Panc1 (cell line): ENCODE measurements at regions not wholly inside any gene's neighbourhood (a gene's known extent, or its start where the extent isn't known, plus 50 kb on each side); places are given as distances from the start of the nearest gene placed in this dataset.

Source experiments
- ATAC-seq: fragments of 200-7000 bp; cut with Tn5 transposase; 2 replicates; pipeline ENCODE4 v1.9.1; 2020; ENCODE audit warnings: mild to moderate bottlenecking, moderate library complexity
- BruUV-seq: library from RNA; stranded (reverse); fragments of 400-500 nt; replicated peaks from 2 replicates; lab custom pipeline; 2021; lab: Mats Ljungman, UMichigan
- CTCF ChIA-PET: fragments of 300-600 bp; sonication (Branson Sonifier 250); formaldehyde crosslinking; loops from one replicate; lab custom pipeline; 2022; ENCODE audit warnings: antibody characterized with exemption; lab: Charles Lee
- POLR2A ChIA-PET: fragments of 300-600 bp; sonication (Branson Sonifier 250); formaldehyde crosslinking; loops from one replicate; lab custom pipeline; 2022; ENCODE audit warnings: antibody characterized with exemption; lab: Charles Lee
- DNase-seq: peaks from one replicate; pipeline ENCODE4 v3.0.0-alpha.2; 2010; ENCODE audit warnings: low read depth, low spot score
- H3K27ac ChIP-seq: 2 replicates; pipeline ENCODE4 v1.5.1; 2011; ENCODE audit warnings: mild to moderate bottlenecking, low read length, inconsistent platforms
- H3K27me3 ChIP-seq: fragments of 200-500 bp; sonication (Bioruptor generic); 2 replicates; pipeline ENCODE4 v1.6.0; 2014; ENCODE audit warnings: low read length, inconsistent platforms; ENCODE audit not compliant: control insufficient read depth, insufficient read depth
- H3K36me3 ChIP-seq: fragments of 200-500 bp; sonication (Bioruptor generic); 2 replicates; pipeline ENCODE4 v1.5.1; 2014; ENCODE audit warnings: inconsistent platforms, mild to moderate bottlenecking, low read length, moderate library complexity; ENCODE audit not compliant: control insufficient read depth, insufficient read depth
- H3K4me1 ChIP-seq: 2 replicates; pipeline ENCODE4 v1.5.1; 2011; ENCODE audit warnings: inconsistent platforms, mild to moderate bottlenecking, low read length, moderate library complexity; ENCODE audit not compliant: control insufficient read depth, insufficient read depth
- H3K4me3 ChIP-seq, 2 experiments: 2 replicates each; pipeline ENCODE4 v1.5.1; 2011 to 2012; ENCODE audit warnings: low read depth in 2 of 2, low read length in 2 of 2, mild to moderate bottlenecking in 2 of 2, inconsistent platforms in 1 of 2, moderate library complexity in 1 of 2
- H3K9me3 ChIP-seq: fragments of 200-500 bp; sonication (Bioruptor generic); 2 replicates; pipeline ENCODE4 v1.5.1; 2014; ENCODE audit warnings: low read depth, mild to moderate bottlenecking, inconsistent platforms, low read length, moderate library complexity; ENCODE audit not compliant: control insufficient read depth, insufficient read depth
- CTCF ChIP-seq: fragments of 450-650 bp; IDR thresholded peaks from 2 replicates; pipeline ENCODE4 v1.5.1; 2017; ENCODE audit warnings: mild to moderate bottlenecking
- POLR2AphosphoS5 ChIP-seq: IDR thresholded peaks from 2 replicates; pipeline ENCODE4 v1.6.1; 2012; ENCODE audit warnings: mild to moderate bottlenecking, low read depth, low read length, moderate library complexity
- SIN3A ChIP-seq: IDR thresholded peaks from 2 replicates; pipeline ENCODE4 v1.6.1; 2012; ENCODE audit warnings: low read depth, mild to moderate bottlenecking, low read length, moderate library complexity, borderline replicate concordance; ENCODE audit not compliant: insufficient read depth
- TCF7L2 ChIP-seq: IDR thresholded peaks from 2 replicates; pipeline ENCODE4 v1.6.1; 2011; ENCODE audit warnings: mild to moderate bottlenecking, low read depth, low read length, inconsistent platforms
- in situ Hi-C: cut with HindIII; loops from 2 replicates; pipeline ENCODE4 v1.10.0; 2016; ENCODE audit warnings: low sequenced_read_pairs, low pct_unique_long_range_greater_than_20kb
- intact Hi-C: fragments of 100-400 bp; cut with micrococcal nuclease; formaldehyde crosslinking; loops from one replicate; pipeline ENCODE4 v1.10.0; 2022; ENCODE audit not compliant: unreplicated experiment
- TF ChIP-seq, protein P1 (sequence below), 2 experiments: IDR thresholded peaks; 2 replicates each; pipeline ENCODE4 v1.6.1; 2011 to 2012; ENCODE audit warnings: low read depth in 2 of 2, control low read depth in 1 of 2, low read length in 1 of 2, mild to moderate bottlenecking in 1 of 2, moderate library complexity in 1 of 2; ENCODE audit not compliant: insufficient read depth in 1 of 2

DNA sequence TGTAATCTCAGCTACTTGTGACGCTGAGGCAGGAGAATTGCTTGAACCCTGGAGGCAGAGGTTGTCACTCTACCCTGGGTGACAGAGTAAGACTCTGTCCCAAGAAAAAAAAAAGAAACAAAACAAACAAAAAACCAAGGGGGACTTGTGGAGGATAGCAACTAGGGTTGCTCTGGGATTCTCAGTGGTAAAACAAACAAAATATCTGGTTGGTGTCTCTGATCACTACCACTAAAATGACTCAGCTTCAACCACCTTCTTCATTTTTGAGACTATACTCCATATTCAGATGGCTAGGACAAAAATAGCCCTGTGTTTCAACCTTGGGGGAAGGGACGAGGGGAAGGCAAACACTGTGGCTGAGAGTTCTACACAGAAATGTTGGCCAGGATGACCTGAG lies 110.3 kb downstream of the ARRDC3 start:
- no peaks in the 10 kb centered on the region for H3K27me3 ChIP-seq
- BruUV-seq = no TSS peak
- H3K4me3 ChIP-seq = no peak overlapping the region
- DNase-seq (no peak), ATAC-seq (no peak)
- H3K4me1 ChIP-seq = peaks cover 2% of the 10 kb centered on the region; the same call in 1 of the 2 replicates
- CTCF ChIA-PET = interaction anchor here (0.5 kb wide), 1 partner anchor 149 kb away, joined by 5 read pairs; no protein-coding TSS in a partner anchor
- H3K9me3 ChIP-seq = no peaks in the 10 kb centered on the region
- H3K36me3 ChIP-seq = no peaks in the 10 kb centered on the region
- in situ Hi-C loops (no loop called here), intact Hi-C loops (no loop called here)
- POLR2A ChIA-PET = no interaction called here
- no peak overlapping the region for H3K27ac ChIP-seq
- TF ChIP-seq POLR2AphosphoS5 = no peak
- TF ChIP-seq SIN3A = no peak

DNA sequence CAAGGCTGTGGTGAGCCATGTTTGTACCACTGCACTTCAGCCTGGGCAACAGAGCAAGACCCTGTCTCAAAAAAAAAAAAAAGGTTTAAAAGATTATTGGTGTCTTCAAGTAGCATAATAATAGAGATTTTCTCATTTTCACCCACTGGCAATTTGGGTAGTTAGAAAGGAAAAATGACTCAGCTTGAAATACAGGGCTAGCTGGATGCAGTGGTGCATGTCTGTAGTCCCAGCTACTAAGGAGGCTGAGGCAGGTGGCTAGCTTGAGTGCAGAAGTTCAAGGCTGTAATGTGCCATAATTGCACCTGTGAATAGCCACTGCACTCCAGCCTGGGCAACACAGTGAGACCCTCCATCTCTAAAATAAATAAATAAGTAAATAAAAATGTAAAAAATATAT lies 111.1 kb downstream of the ARRDC3 start:
- ATAC-seq (no peak), DNase-seq (no peak)
- intact Hi-C loops = no loop called here
- in situ Hi-C loops = no loop called here
- no TSS peak for BruUV-seq
- H3K4me1 ChIP-seq = no peaks in the 10 kb centered on the region
- no peaks in the 10 kb centered on the region for H3K9me3 ChIP-seq
- H3K4me3 ChIP-seq = no peak overlapping the region
- H3K27me3 ChIP-seq = no peaks in the 10 kb centered on the region
- ChIA-PET POLR2A (no interaction called here), CTCF (no interaction called here)
- TF ChIP-seq SIN3A (no peak), POLR2AphosphoS5 (no peak), TCF7L2 (no peak), CTCF (no peak)
- TF ChIP-seq, protein P1, sequence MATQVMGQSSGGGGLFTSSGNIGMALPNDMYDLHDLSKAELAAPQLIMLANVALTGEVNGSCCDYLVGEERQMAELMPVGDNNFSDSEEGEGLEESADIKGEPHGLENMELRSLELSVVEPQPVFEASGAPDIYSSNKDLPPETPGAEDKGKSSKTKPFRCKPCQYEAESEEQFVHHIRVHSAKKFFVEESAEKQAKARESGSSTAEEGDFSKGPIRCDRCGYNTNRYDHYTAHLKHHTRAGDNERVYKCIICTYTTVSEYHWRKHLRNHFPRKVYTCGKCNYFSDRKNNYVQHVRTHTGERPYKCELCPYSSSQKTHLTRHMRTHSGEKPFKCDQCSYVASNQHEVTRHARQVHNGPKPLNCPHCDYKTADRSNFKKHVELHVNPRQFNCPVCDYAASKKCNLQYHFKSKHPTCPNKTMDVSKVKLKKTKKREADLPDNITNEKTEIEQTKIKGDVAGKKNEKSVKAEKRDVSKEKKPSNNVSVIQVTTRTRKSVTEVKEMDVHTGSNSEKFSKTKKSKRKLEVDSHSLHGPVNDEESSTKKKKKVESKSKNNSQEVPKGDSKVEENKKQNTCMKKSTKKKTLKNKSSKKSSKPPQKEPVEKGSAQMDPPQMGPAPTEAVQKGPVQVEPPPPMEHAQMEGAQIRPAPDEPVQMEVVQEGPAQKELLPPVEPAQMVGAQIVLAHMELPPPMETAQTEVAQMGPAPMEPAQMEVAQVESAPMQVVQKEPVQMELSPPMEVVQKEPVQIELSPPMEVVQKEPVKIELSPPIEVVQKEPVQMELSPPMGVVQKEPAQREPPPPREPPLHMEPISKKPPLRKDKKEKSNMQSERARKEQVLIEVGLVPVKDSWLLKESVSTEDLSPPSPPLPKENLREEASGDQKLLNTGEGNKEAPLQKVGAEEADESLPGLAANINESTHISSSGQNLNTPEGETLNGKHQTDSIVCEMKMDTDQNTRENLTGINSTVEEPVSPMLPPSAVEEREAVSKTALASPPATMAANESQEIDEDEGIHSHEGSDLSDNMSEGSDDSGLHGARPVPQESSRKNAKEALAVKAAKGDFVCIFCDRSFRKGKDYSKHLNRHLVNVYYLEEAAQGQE (IDR thresholded peaks at IDR 0.05; ENCODE audit: insufficient read depth in 1 of 2, low read depth in 2 of 2, low read length in 1 of 2) = no peak
- no peak overlapping the region for H3K27ac ChIP-seq
- H3K36me3 ChIP-seq = no peaks in the 10 kb centered on the region

DNA sequence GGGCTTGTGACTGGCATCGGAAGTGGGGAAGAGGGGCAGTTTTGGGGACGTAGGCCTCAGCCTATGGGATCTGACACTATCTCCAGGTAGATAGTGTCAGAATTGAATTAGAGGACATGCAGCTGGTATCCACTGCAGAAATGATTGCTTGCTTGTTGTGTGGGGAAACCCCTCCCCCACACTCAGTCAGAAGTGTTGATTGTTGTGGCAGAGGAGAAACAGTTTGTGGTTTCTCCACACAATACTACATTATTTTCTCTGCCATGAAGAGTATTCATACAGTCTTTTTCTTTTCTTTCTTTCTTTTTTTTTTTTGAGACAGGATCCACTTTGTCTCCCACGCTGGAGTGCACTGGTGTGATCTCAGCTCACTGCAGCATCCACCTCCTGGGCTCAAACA lies 113.9 kb downstream of the ARRDC3 start:
- no peaks in the 10 kb centered on the region for H3K4me1 ChIP-seq
- POLR2A ChIA-PET = no interaction called here
- no TSS peak for BruUV-seq
- no peaks in the 10 kb centered on the region for H3K36me3 ChIP-seq
- no peaks in the 10 kb centered on the region for H3K27me3 ChIP-seq
- TF ChIP-seq TCF7L2 (no peak), SIN3A (no peak), POLR2AphosphoS5 (no peak), CTCF (no peak)
- TF ChIP-seq, protein P1 (IDR thresholded peaks at IDR 0.05; ENCODE audit: insufficient read depth in 1 of 2, low read depth in 2 of 2, low read length in 1 of 2) = no peak
- DNase-seq = no peak
- in situ Hi-C loops = no loop called here
- no peak overlapping the region for H3K4me3 ChIP-seq
- CTCF ChIA-PET = no interaction called here
- H3K9me3 ChIP-seq = no peaks in the 10 kb centered on the region
- intact Hi-C loops = no loop called here
- H3K27ac ChIP-seq = no peak overlapping the region
- no peak for ATAC-seq
